ENCODE measurements at regions not wholly inside any gene's neighbourhood (a gene's known extent, or its start where the extent isn't known, plus 50 kb on each side); places are given as distances from the start of the nearest gene placed in this dataset.

- Histone ChIP-seq H3K4me1 (ENCODE audit: insufficient read depth, low read length, poor library complexity, severe bottlenecking) (no peaks in the 10 kb centered on the region), H3K4me2 (ENCODE audit: low read depth, low read length, poor library complexity, severe bottlenecking) (no peak overlapping the region), H3K4me3 (ENCODE audit: low read length, poor library complexity, severe bottlenecking) (no peak overlapping the region), H3K36me3 (ENCODE audit: insufficient read depth, low read length) (no peaks in the 10 kb centered on the region), H3K9me3 (ENCODE audit: insufficient read depth, low read depth, low read length) (no peaks in the 10 kb centered on the region), H3K9me2 (replicated peaks; ENCODE audit: low read depth, low read length) (no peaks in the 10 kb centered on the region), H3K9ac (ENCODE audit: low read depth, low read length, poor library complexity, severe bottlenecking) (no peak overlapping the region), H3F3A (ENCODE audit: low read depth) (no peaks in the 10 kb centered on the region), H2AFZ (ENCODE audit: low read length) (no peak overlapping the region), H3K27me3 (ENCODE audit: insufficient read depth, low read length, poor library complexity, severe bottlenecking) (no peaks in the 10 kb centered on the region), H4K20me1 (ENCODE audit: insufficient read depth, low read length, poor library complexity, severe bottlenecking) (no peaks in the 10 kb centered on the region), H3K79me2 (ENCODE audit: insufficient read depth, low read length) (no peaks in the 10 kb centered on the region)
- TF ChIP-seq EZH2phosphoT487 (IDR thresholded peaks at IDR 0.05; ENCODE audit: borderline replicate concordance) (no peak), CTCF (conservative IDR thresholded peaks at IDR 0.05; ENCODE audit: low read length) (no peak)
These were observed 593.0 kb downstream of the UQCRFS1 start for GRCh38 chr19:28619816-28620429.

- Histone ChIP-seq H3K27me3 (ENCODE audit: insufficient read depth, low read length, poor library complexity, severe bottlenecking) (no peaks in the 10 kb centered on the region), H3K9ac (ENCODE audit: low read depth, low read length, poor library complexity, severe bottlenecking) (no peak overlapping the region), H4K20me1 (ENCODE audit: insufficient read depth, low read length, poor library complexity, severe bottlenecking) (no peaks in the 10 kb centered on the region), H3K9me3 (ENCODE audit: insufficient read depth, low read depth, low read length) (peaks cover 5% of the 10 kb centered on the region; the same call in 1 of the 2 replicates), H3F3A (ENCODE audit: low read depth) (no peaks in the 10 kb centered on the region), H2AFZ (ENCODE audit: low read length) (no peak overlapping the region), H3K4me1 (ENCODE audit: insufficient read depth, low read length, poor library complexity, severe bottlenecking) (no peaks in the 10 kb centered on the region), H3K79me2 (ENCODE audit: insufficient read depth, low read length) (no peaks in the 10 kb centered on the region), H3K4me2 (ENCODE audit: low read depth, low read length, poor library complexity, severe bottlenecking) (no peak overlapping the region), H3K36me3 (ENCODE audit: insufficient read depth, low read length) (no peaks in the 10 kb centered on the region), H3K4me3 (ENCODE audit: low read length, poor library complexity, severe bottlenecking) (no peak overlapping the region), H3K9me2 (replicated peaks; ENCODE audit: low read depth, low read length) (no peaks in the 10 kb centered on the region)
- TF ChIP-seq CTCF (conservative IDR thresholded peaks at IDR 0.05; ENCODE audit: low read length) (no peak), EZH2phosphoT487 (IDR thresholded peaks at IDR 0.05; ENCODE audit: borderline replicate concordance) (no peak)
These were observed 594.4 kb downstream of the UQCRFS1 start for GRCh38 chr19:28618504-28618903.

DNA sequence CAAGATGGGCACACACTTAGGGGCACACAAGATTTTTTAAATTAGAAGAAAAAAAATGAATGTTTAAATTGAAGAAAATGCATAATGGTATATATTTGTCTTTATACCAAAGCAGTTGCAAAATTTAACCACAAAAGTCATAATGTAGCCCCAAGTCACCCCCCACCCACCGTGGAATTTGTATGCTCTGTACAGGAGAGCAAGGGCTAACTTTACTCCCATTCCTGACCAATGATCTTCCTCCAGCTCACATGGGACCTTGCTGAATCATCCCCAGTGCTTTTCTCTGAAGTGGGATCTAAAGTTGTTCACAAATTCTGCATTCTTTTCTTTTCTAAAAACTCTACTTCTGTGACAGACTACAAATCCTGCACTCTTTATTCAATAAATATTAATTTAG lies 597.0 kb downstream of the UQCRFS1 start:
- H3F3A ChIP-seq (ENCODE audit: low read depth) = no peaks in the 10 kb centered on the region
- TF ChIP-seq EZH2phosphoT487 (IDR thresholded peaks at IDR 0.05; ENCODE audit: borderline replicate concordance) (no peak), CTCF (conservative IDR thresholded peaks at IDR 0.05; ENCODE audit: low read length) (no peak)

More for the DNA sequence above, 597.0 kb downstream of the UQCRFS1 start:
- no peaks in the 10 kb centered on the region for H4K20me1 ChIP-seq (ENCODE audit: insufficient read depth, low read length, poor library complexity, severe bottlenecking)
- no peak overlapping the region for H3K9ac ChIP-seq (ENCODE audit: low read depth, low read length, poor library complexity, severe bottlenecking)
- H3K4me2 ChIP-seq (ENCODE audit: low read depth, low read length, poor library complexity, severe bottlenecking) = no peak overlapping the region
- H3K4me3 ChIP-seq (ENCODE audit: low read length, poor library complexity, severe bottlenecking) = no peak overlapping the region
- no peak overlapping the region for H2AFZ ChIP-seq (ENCODE audit: low read length)
- H3K79me2 ChIP-seq (ENCODE audit: insufficient read depth, low read length) = no peaks in the 10 kb centered on the region
- H3K9me3 ChIP-seq (ENCODE audit: insufficient read depth, low read depth, low read length) = peaks cover 8% of the 10 kb centered on the region; the same call in 1 of the 2 replicates
- H3K4me1 ChIP-seq (ENCODE audit: insufficient read depth, low read length, poor library complexity, severe bottlenecking) = no peaks in the 10 kb centered on the region
- H3K27me3 ChIP-seq (ENCODE audit: insufficient read depth, low read length, poor library complexity, severe bottlenecking) = no peaks in the 10 kb centered on the region
- H3K36me3 ChIP-seq (ENCODE audit: insufficient read depth, low read length) = no peaks in the 10 kb centered on the region
- no peaks in the 10 kb centered on the region for H3K9me2 ChIP-seq (replicated peaks; ENCODE audit: low read depth, low read length)

All from Loucy (cell line).